Skeletal muscle tissue (tissue), 3 donors: ENCODE measurements at regions not wholly inside any gene's neighbourhood (a gene's known extent, or its start where the extent isn't known, plus 50 kb on each side); places are given as distances from the start of the nearest gene placed in this dataset.

Source experiments
- H3K27ac ChIP-seq: one replicate; pipeline ENCODE4 v1.7.0; 2013; ENCODE audit warnings: mild to moderate bottlenecking, low read depth, low read length, inconsistent platforms
- H3K27me3 ChIP-seq, 3 donors: one replicate each; pipeline ENCODE4 v1.7.0; 2013; ENCODE audit warnings: low read length in 3 of 3; ENCODE audit not compliant: control insufficient read depth in 3 of 3, insufficient read depth in 3 of 3
- H3K36me3 ChIP-seq, 3 donors: one replicate each; pipeline ENCODE4 v1.7.0; 2013; ENCODE audit warnings: low read length in 3 of 3; ENCODE audit not compliant: control insufficient read depth in 3 of 3, insufficient read depth in 3 of 3
- H3K4me1 ChIP-seq, 3 donors: one replicate each; pipeline ENCODE4 v1.7.0; 2013; ENCODE audit warnings: low read length in 3 of 3, mild to moderate bottlenecking in 3 of 3; ENCODE audit not compliant: control insufficient read depth in 3 of 3, insufficient read depth in 3 of 3
- H3K4me3 ChIP-seq, 3 donors: one replicate each; pipeline ENCODE4 v1.7.0; 2013; ENCODE audit warnings: low read length in 3 of 3
- H3K9ac ChIP-seq, 3 donors: one replicate each; pipeline ENCODE4 v1.7.0; 2013; ENCODE audit warnings: low read length in 3 of 3, mild to moderate bottlenecking in 3 of 3, moderate library complexity in 2 of 3, low read depth in 1 of 3
- H3K9me3 ChIP-seq, 3 donors: one replicate each; pipeline ENCODE4 v1.7.0; 2013; ENCODE audit warnings: low read length in 3 of 3; ENCODE audit not compliant: control insufficient read depth in 3 of 3
- donor health status: Osteomylitis.

DNA sequence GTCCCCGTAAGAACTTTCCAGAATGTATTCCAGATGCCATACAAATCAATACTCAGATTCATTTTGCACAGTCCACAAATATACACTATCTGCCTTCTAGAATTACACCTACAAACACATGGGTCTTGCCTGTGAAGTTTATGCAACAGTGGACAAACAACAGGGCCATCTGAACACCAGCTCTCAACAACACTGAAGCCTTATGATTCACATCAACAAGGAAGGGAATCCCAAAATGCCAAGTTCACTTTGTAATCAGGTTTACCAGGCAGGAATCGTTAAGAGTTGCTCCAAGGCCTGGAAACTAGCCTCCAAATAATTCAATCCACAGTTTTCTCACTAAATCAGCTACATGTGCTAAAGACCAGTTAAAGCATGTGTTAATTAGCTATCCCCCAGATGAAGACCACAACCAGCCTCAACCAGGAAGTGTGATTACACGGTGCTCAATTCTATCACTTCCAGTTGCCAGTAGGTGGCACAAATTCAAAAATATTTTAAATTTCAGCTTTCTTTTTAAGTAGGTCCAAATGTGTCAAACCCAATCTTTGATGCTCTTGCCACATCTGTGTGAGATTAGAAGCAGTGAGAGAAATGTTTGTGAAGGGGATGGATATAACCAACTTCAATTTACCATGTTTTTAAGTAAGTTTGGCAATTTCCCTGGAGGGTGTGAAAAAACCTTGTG, 139.1 kb upstream of the BDNF start:
- no peak overlapping the region for H3K4me3 ChIP-seq
- no peak overlapping the region for H3K9ac ChIP-seq
- peaks cover 0 to 3% (median 0%) of the 10 kb centered on the region in 3 donors for H3K27me3 ChIP-seq
- no peaks in the 10 kb centered on the region for H3K4me1 ChIP-seq
- peaks cover 0 to 2% (median 0%) of the 10 kb centered on the region in 3 donors for H3K9me3 ChIP-seq
- H3K27ac ChIP-seq = no peak overlapping the region
- H3K36me3 ChIP-seq = no peaks in the 10 kb centered on the region

- H3K4me1 ChIP-seq = no peaks in the 10 kb centered on the region
- peaks cover 0 to 3% (median 0%) of the 10 kb centered on the region in 3 donors for H3K27me3 ChIP-seq
- H3K36me3 ChIP-seq = no peaks in the 10 kb centered on the region
- H3K9ac ChIP-seq = no peak overlapping the region
- H3K9me3 ChIP-seq = peaks cover 0 to 2% (median 0%) of the 10 kb centered on the region in 3 donors
- no peak overlapping the region for H3K27ac ChIP-seq
- H3K4me3 ChIP-seq = no peak overlapping the region
Measured at GRCh38 chr11:27838674-27839073, 138.4 kb upstream of the BDNF start.

DNA sequence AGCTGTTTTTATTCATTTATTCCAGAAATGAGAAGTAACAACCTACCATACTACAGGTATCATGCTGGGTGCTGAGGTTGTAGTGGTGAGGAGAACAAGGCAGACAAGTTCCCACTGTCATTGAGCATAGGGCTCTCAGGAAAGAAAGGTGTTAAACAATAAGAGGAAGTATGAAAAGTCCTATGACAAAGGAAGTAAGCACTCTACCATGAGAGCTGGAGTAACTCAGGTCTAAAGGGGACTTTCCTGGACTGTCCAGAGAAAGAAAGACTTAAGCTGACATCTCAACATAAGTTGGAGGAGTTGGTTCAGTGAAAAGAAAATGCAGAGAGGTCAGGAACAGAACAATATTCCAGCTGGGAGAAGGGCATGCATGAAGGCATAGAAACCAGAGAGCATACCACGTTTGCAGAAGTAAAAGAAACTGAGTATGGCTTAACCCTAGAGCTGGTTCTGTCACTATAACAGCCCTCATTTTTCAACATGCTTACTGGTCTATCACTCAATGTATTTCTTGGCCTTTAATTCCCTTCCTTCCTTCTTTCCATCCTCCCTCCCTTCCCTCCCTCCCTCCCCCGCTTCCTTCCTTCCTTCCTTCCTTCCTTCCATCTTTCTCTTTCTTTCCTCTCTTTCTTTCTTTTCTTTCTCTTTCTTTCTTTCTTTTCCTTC, 137.8 kb upstream of the BDNF start:
- Histone ChIP-seq H3K36me3 (no peaks in the 10 kb centered on the region), H3K27me3 (peaks cover 0 to 3% (median 0%) of the 10 kb centered on the region in 3 donors), H3K27ac (no peak overlapping the region), H3K4me1 (no peaks in the 10 kb centered on the region), H3K9ac (no peak overlapping the region), H3K9me3 (peaks cover 0 to 2% (median 0%) of the 10 kb centered on the region in 3 donors), H3K4me3 (no peak overlapping the region)

- Histone ChIP-seq H3K9ac (no peak overlapping the region), H3K36me3 (no peaks in the 10 kb centered on the region)
Measured at GRCh38 chr11:27830206-27830605, 130.0 kb upstream of the BDNF start.

GRCh38 chr11:27820249-27820648, 120.0 kb upstream of the BDNF start:
- H3K4me1 ChIP-seq = no peaks in the 10 kb centered on the region
- no peak overlapping the region for H3K4me3 ChIP-seq
- H3K27ac ChIP-seq = no peak overlapping the region
- H3K9ac ChIP-seq = no peak overlapping the region
- no peaks in the 10 kb centered on the region for H3K9me3 ChIP-seq
- no peaks in the 10 kb centered on the region for H3K36me3 ChIP-seq
- no peaks in the 10 kb centered on the region for H3K27me3 ChIP-seq

More at GRCh38 chr11:27830206-27830605, 130.0 kb upstream of the BDNF start:
- no peaks in the 10 kb centered on the region for H3K4me1 ChIP-seq
- H3K27ac ChIP-seq = no peak overlapping the region
- H3K9me3 ChIP-seq = no peaks in the 10 kb centered on the region
- H3K4me3 ChIP-seq = no peak overlapping the region
- H3K27me3 ChIP-seq = no peaks in the 10 kb centered on the region

- Histone ChIP-seq H3K9me3 (no peaks in the 10 kb centered on the region), H3K9ac (no peak overlapping the region), H3K4me1 (no peaks in the 10 kb centered on the region), H3K27me3 (no peaks in the 10 kb centered on the region), H3K4me3 (no peak overlapping the region), H3K27ac (no peak overlapping the region), H3K36me3 (no peaks in the 10 kb centered on the region)
Measured at GRCh38 chr11:27816197-27816596, 115.9 kb upstream of the BDNF start.

- Histone ChIP-seq H3K36me3 (no peaks in the 10 kb centered on the region), H3K4me1 (no peaks in the 10 kb centered on the region), H3K27me3 (no peaks in the 10 kb centered on the region), H3K9me3 (no peaks in the 10 kb centered on the region), H3K27ac (no peak overlapping the region), H3K9ac (no peak overlapping the region), H3K4me3 (no peak overlapping the region)
Measured at GRCh38 chr11:27812341-27812740, 112.1 kb upstream of the BDNF start.

DNA sequence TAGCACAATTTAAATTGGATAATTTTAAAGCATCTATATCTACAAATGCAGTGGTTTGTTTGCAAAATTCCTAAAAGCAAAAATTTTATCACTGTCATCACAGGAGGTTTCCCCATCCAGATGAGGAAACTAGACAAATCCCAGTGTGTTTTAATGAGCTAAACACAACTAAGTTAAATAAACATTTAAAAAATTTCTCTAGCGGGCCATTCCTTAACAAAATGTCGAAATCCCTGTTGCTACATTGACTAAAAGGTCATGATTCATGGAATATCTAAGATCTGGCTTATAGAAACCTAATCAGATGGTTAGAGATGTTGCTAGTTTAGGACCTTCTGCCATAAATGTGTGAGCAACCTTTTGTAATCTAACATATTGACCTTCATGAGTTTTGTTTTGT, 107.3 kb upstream of the BDNF start:
- Histone ChIP-seq H3K4me1 (no peaks in the 10 kb centered on the region), H3K27me3 (no peaks in the 10 kb centered on the region), H3K9ac (no peak overlapping the region), H3K36me3 (no peaks in the 10 kb centered on the region), H3K9me3 (no peaks in the 10 kb centered on the region), H3K4me3 (no peak overlapping the region), H3K27ac (no peak overlapping the region)

GRCh38 chr11:27806122-27806521, 105.9 kb upstream of the BDNF start:
- H3K9me3 ChIP-seq = no peaks in the 10 kb centered on the region
- no peaks in the 10 kb centered on the region for H3K36me3 ChIP-seq
- no peak overlapping the region for H3K27ac ChIP-seq
- no peak overlapping the region for H3K9ac ChIP-seq
- no peaks in the 10 kb centered on the region for H3K4me1 ChIP-seq
- no peak overlapping the region for H3K4me3 ChIP-seq
- H3K27me3 ChIP-seq = no peaks in the 10 kb centered on the region

GRCh38 chr11:27795955-27796861, 96.0 kb upstream of the BDNF start:
- no peak overlapping the region for H3K27ac ChIP-seq
- no peaks in the 10 kb centered on the region for H3K36me3 ChIP-seq
- H3K4me1 ChIP-seq = no peaks in the 10 kb centered on the region
- no peaks in the 10 kb centered on the region for H3K27me3 ChIP-seq
- H3K4me3 ChIP-seq = no peak overlapping the region
- no peaks in the 10 kb centered on the region for H3K9me3 ChIP-seq
- H3K9ac ChIP-seq = no peak overlapping the region
